HG03103 (cell line): ENCODE measurements at regions not wholly inside any gene's neighbourhood (a gene's known extent, or its start where the extent isn't known, plus 50 kb on each side); places are given as distances from the start of the nearest gene placed in this dataset.

Experiments
- ATAC-seq: cut with Tn5 transposase; IDR thresholded peaks from one replicate; pipeline ENCODE4 v1.9.1; 2021; ENCODE audit warnings: low read depth; ENCODE audit not compliant: unreplicated experiment

GRCh38 chr20:52665441-52665840 lies 306.7 kb upstream of the TSHZ2 start:
- ATAC-seq = no peak

GRCh38 chr20:52655395-52655794 lies 316.8 kb upstream of the TSHZ2 start:
- ATAC-seq = no peak

- ATAC-seq = no peak
Observed at GRCh38 chr20:52654567-52654966, 317.6 kb upstream of the TSHZ2 start.

GRCh38 chr20:52652271-52652670 lies 319.9 kb upstream of the TSHZ2 start:
- no peak for ATAC-seq

- no peak for ATAC-seq
Observed at GRCh38 chr20:52649727-52650126, 322.4 kb upstream of the TSHZ2 start.

- no peak for ATAC-seq
Observed at GRCh38 chr20:52645822-52646221, 326.3 kb upstream of the TSHZ2 start.

GRCh38 chr20:52643034-52643433 lies 329.1 kb upstream of the TSHZ2 start:
- ATAC-seq = no peak

- ATAC-seq = no peak
Observed at GRCh38 chr20:52637201-52637600, 335.0 kb upstream of the TSHZ2 start.

- ATAC-seq = no peak
Observed at GRCh38 chr20:52631469-52631868, 340.7 kb upstream of the TSHZ2 start.

GRCh38 chr20:52630138-52630537 lies 342.0 kb upstream of the TSHZ2 start:
- ATAC-seq = no peak

- no peak for ATAC-seq
Observed at GRCh38 chr20:52624281-52624680, 347.9 kb upstream of the TSHZ2 start.

- ATAC-seq = no peak
Observed at GRCh38 chr20:52622081-52622480, 350.1 kb upstream of the TSHZ2 start.

- no peak for ATAC-seq
Observed at GRCh38 chr20:52621401-52621800, 350.8 kb upstream of the TSHZ2 start.

- no peak for ATAC-seq
Observed at GRCh38 chr20:52619671-52620070, 352.5 kb upstream of the TSHZ2 start.

- no peak for ATAC-seq
Observed at GRCh38 chr20:52619101-52619500, 353.1 kb upstream of the TSHZ2 start.

- ATAC-seq = no peak
Observed at GRCh38 chr20:52616629-52617028, 355.5 kb upstream of the TSHZ2 start.

- no peak for ATAC-seq
Observed at GRCh38 chr20:52614051-52614863, 357.9 kb upstream of the TSHZ2 start.

GRCh38 chr20:52612046-52612632 lies 360.0 kb upstream of the TSHZ2 start:
- no peak for ATAC-seq

GRCh38 chr20:52610749-52611148 lies 361.4 kb upstream of the TSHZ2 start:
- no peak for ATAC-seq

- no peak for ATAC-seq
Observed at GRCh38 chr20:52601295-52601971, 370.7 kb upstream of the TSHZ2 start.

- no peak for ATAC-seq
Observed at GRCh38 chr20:52596256-52596655, 375.9 kb upstream of the TSHZ2 start.

- ATAC-seq = no peak
Observed at GRCh38 chr20:52595518-52595917, 376.6 kb upstream of the TSHZ2 start.
